Suprapubic skin (tissue), 4 donors: ENCODE measurements at regions not wholly inside any gene's neighbourhood (a gene's known extent, or its start where the extent isn't known, plus 50 kb on each side); places are given as distances from the start of the nearest gene placed in this dataset.

Experiments
- DNase-seq, 2 donors: peaks; one replicate each; pipeline ENCODE4 v3.0.0-alpha.2; 2019; ENCODE audit warnings: low spot score in 2 of 2
- H3K27ac ChIP-seq: fragments of 200-600 bp; sonication (generic); one replicate; pipeline ENCODE4 v1.5.1; 2019
- H3K27me3 ChIP-seq: fragments of 200-600 bp; sonication (generic); one replicate; pipeline ENCODE4 v1.5.1; 2019
- H3K36me3 ChIP-seq: fragments of 200-600 bp; sonication (generic); one replicate; pipeline ENCODE4 v1.5.1; 2019
- H3K4me1 ChIP-seq: fragments of 200-600 bp; sonication (generic); one replicate; pipeline ENCODE4 v1.5.1; 2019
- H3K4me3 ChIP-seq: fragments of 200-600 bp; sonication (generic); one replicate; pipeline ENCODE4 v1.5.1; 2019; ENCODE audit warnings: mild to moderate bottlenecking
- H3K9me3 ChIP-seq: fragments of 200-600 bp; sonication (generic); one replicate; pipeline ENCODE4 v1.5.1; 2019
- CTCF ChIP-seq, 2 donors: fragments of 200-600 bp in 1 of 2; fragments of 450-650 bp in 1 of 2; sonication (generic) in 1 of 2; IDR thresholded peaks; one replicate each; pipeline ENCODE4 v1.5.1; 2016 to 2019; ENCODE audit warnings: antibody characterized with exemption in 2 of 2, mild to moderate bottlenecking in 1 of 2, moderate library complexity in 1 of 2
- EP300 ChIP-seq: sonication (generic); formaldehyde crosslinking; IDR thresholded peaks from one replicate; pipeline ENCODE4 v1.6.1; 2017; ENCODE audit warnings: antibody characterized with exemption
- POLR2A ChIP-seq, 2 donors: fragments of 450-650 bp; IDR thresholded peaks; one replicate each; pipeline ENCODE4 v1.6.1; 2017; ENCODE audit warnings: antibody characterized with exemption in 2 of 2, mild to moderate bottlenecking in 2 of 2, moderate library complexity in 2 of 2
- POLR2AphosphoS5 ChIP-seq, 3 donors: sonication (generic); formaldehyde crosslinking; IDR thresholded peaks; one replicate each; pipeline ENCODE4 v1.6.1; 2017; ENCODE audit warnings: antibody characterized with exemption in 3 of 3
- WGBS: methylation state at CpG from one replicate; pipeline ENCODE4 v1.1.5; 2018; 5-methylcytosine and 5-hydroxymethylcytosine counted together

- H3K9me3 ChIP-seq = peaks cover 4% of the 10 kb centered on the region
- DNase-seq = no peak
- H3K4me1 ChIP-seq = peaks cover 7% of the 10 kb centered on the region
- H3K4me3 ChIP-seq = no peak overlapping the region
- no peak for TF ChIP-seq EP300
- TF ChIP-seq POLR2A (IDR thresholded peaks at IDR 0.05) = no peak
- no peak for TF ChIP-seq POLR2AphosphoS5 (IDR thresholded peaks at IDR 0.05)
- no peaks in the 10 kb centered on the region for H3K36me3 ChIP-seq
- H3K27me3 ChIP-seq = peaks cover 3% of the 10 kb centered on the region
- no peak overlapping the region for H3K27ac ChIP-seq
- 80% methylated on average over 12 of the region's 13 CpGs for WGBS
Measured at GRCh38 chr16:87236516-87237115, 80.6 kb downstream of the C16orf95 start.

GRCh38 chr16:87238361-87238715 lies 78.9 kb downstream of the C16orf95 start:
- Histone ChIP-seq H3K4me3 (no peak overlapping the region), H3K4me1 (peaks cover 7% of the 10 kb centered on the region), H3K27ac (no peak overlapping the region), H3K9me3 (no peaks in the 10 kb centered on the region), H3K36me3 (no peaks in the 10 kb centered on the region), H3K27me3 (peaks cover 3% of the 10 kb centered on the region)
- TF ChIP-seq EP300 = no peak
- TF ChIP-seq CTCF (IDR thresholded peaks at IDR 0.05) = no peak
- no peak for DNase-seq
- WGBS = 67% methylated on average over 6 of the region's 6 CpGs

- TF ChIP-seq CTCF (IDR thresholded peaks at IDR 0.05) = no peak
- TF ChIP-seq EP300 = no peak
- TF ChIP-seq POLR2AphosphoS5 (IDR thresholded peaks at IDR 0.05) = no peak
- no peak for TF ChIP-seq POLR2A (IDR thresholded peaks at IDR 0.05)
- H3K4me3 ChIP-seq = no peak overlapping the region
- H3K4me1 ChIP-seq = peaks cover 7% of the 10 kb centered on the region
- 68% methylated on average over 4 of the region's 4 CpGs for WGBS
- H3K27me3 ChIP-seq = peaks cover 3% of the 10 kb centered on the region
- no peaks in the 10 kb centered on the region for H3K36me3 ChIP-seq
- DNase-seq = no peak
- H3K9me3 ChIP-seq = no peaks in the 10 kb centered on the region
- H3K27ac ChIP-seq = no peak overlapping the region
Measured at GRCh38 chr16:87239545-87239944, 77.6 kb downstream of the C16orf95 start.

DNA sequence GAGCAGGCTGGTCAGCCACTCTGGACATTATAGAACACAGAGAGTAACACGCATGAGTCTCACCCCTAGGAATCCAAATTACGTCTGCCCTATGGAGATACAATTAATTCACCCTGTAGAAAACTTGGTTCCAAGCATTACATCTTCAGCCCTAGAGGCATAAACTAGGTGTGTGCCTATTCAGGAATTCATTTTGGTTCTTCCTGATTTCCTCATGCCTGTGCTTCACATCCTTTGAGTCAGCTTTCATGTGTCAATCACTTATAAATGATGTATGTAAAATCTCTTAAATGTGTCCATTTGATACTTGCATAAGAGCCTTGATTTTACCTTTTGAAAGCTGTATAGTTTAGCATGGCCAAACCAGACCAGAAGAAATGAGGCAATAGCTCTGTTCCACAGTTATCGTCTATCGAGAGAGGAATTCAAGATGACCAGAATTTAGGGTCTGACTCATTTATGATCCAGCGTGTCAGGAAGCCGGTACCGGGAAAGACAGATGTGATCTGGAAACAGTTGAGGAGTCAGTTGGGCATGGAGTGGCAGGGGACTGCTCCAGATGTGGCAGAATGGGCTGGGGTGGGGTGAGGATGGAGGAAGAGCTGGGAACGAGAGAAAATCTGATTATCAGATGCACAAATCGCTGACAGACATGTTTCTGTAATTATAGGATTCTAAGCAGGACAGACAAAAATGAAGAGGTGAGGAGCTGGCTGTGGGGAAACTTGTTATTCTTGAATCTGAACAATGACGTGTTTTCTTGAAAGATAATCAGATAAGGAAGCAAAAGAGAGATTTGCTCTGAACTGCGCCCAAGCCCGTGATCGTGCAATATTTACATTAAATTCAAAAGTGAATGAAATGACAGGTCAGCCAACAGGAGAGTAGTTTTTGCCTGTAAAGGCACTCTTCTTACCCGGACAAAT lies 76.7 kb downstream of the C16orf95 start:
- no peak for DNase-seq
- H3K27me3 ChIP-seq = no peaks in the 10 kb centered on the region
- 54% methylated on average over 14 of the region's 14 CpGs for WGBS
- no peaks in the 10 kb centered on the region for H3K9me3 ChIP-seq
- no peak for TF ChIP-seq POLR2AphosphoS5 (IDR thresholded peaks at IDR 0.05)
- TF ChIP-seq EP300 = no peak
- TF ChIP-seq POLR2A (IDR thresholded peaks at IDR 0.05) = no peak
- TF ChIP-seq CTCF (IDR thresholded peaks at IDR 0.05) = no peak
- H3K27ac ChIP-seq = no peak overlapping the region
- no peak overlapping the region for H3K4me3 ChIP-seq
- H3K4me1 ChIP-seq = peaks cover 7% of the 10 kb centered on the region
- no peaks in the 10 kb centered on the region for H3K36me3 ChIP-seq

DNA sequence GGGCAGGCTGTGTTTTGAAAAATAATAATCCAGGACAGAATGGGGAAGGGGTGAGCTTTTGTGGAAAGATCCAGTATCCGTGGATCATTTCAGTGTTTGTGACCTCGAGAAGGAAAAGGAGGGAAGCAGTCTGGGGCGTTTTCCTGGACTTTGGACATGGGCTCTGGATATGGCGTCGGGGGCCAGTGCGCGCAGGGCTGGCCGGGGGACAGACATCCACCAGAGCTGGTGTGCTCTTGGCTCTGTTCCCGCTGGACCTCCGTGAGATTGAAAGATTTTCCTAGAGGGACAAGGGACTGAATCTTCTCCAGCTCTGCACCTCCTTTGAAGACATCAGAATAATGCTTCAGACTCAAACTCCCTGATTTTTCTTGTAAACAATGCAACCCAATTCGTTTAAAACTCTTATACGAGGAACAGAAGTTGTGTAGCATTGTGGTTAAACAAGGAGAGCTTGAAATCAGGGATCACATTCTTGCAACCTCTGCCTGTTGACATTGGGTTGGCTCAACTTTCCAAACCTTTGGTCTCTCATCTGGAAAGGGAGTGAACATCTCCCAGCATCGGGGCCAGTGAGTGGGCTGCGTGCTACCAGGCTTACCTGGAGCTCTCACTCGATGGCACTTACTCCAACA lies 75.9 kb downstream of the C16orf95 start:
- Histone ChIP-seq H3K4me1 (peaks cover 7% of the 10 kb centered on the region), H3K27me3 (no peaks in the 10 kb centered on the region), H3K36me3 (no peaks in the 10 kb centered on the region), H3K4me3 (no peak overlapping the region), H3K27ac (no peak overlapping the region), H3K9me3 (no peaks in the 10 kb centered on the region)
- no peak for TF ChIP-seq POLR2A (IDR thresholded peaks at IDR 0.05)
- no peak for TF ChIP-seq CTCF (IDR thresholded peaks at IDR 0.05)
- TF ChIP-seq EP300 = no peak
- no peak for TF ChIP-seq POLR2AphosphoS5 (IDR thresholded peaks at IDR 0.05)
- 85% methylated on average over 15 of the region's 15 CpGs for WGBS
- no peak for DNase-seq
